ENCODE measurements at regions not wholly inside any gene's neighbourhood (a gene's known extent, or its start where the extent isn't known, plus 50 kb on each side); places are given as distances from the start of the nearest gene placed in this dataset.

DNA sequence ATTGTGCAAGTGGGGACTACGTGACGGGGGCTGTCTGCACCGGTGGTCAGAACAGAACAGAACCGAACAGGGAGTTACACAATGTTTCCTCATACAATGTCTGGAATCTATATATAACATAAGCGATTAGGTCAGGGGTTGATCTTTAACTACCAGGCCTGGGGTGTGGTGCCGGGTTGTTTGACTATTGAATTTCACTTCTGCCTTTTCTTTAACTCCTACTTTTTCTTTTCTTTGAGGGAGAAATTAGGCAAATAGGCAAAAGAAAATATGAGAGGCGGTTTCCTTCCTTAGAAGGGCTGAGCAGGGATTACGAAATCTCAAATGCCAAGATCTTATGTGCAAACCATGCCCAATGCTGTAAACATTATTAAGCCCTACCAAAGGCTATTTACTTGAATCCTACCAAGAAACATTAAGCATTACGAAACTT lies 140.3 kb downstream of the SLC38A6 start:
- no peak for DNase-seq
- no peak for ATAC-seq (ENCODE audit: poor library complexity)
- intact Hi-C loops (cut with DNase I): no loop called here

GRCh38 chr14:61120576-61120975 lies 139.5 kb downstream of the SLC38A6 start:
- ATAC-seq (ENCODE audit: poor library complexity) (no peak), DNase-seq (no peak)
- intact Hi-C loops (cut with DNase I): no loop called here

- DNase-seq (no peak), ATAC-seq (ENCODE audit: poor library complexity) (no peak)
- intact Hi-C loops (cut with DNase I): no loop called here
These were observed 138.0 kb downstream of the SLC38A6 start for GRCh38 chr14:61119006-61119405.

DNA sequence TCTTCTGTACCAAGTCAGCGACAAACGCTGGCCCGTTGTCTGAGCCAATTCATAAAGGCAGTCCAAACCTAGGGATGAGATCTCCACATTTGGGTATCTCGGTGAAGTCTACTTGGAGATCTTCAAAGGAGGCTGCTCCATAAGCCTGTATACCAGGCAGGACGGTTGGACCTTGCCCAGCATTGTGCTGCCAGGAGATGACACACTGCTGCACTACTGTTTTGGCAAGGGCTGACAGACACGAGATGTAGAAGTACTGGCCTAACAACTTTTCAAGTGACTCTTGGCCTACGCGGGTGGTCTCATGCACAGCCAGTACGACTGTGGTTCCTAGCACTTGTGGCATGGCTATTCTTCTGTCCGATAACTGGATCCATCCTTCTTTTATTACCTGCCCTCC lies 135.3 kb downstream of the SLC38A6 start:
- intact Hi-C loops (cut with DNase I): no loop called here
- ATAC-seq (ENCODE audit: poor library complexity) (no peak), DNase-seq (no peak)

DNA sequence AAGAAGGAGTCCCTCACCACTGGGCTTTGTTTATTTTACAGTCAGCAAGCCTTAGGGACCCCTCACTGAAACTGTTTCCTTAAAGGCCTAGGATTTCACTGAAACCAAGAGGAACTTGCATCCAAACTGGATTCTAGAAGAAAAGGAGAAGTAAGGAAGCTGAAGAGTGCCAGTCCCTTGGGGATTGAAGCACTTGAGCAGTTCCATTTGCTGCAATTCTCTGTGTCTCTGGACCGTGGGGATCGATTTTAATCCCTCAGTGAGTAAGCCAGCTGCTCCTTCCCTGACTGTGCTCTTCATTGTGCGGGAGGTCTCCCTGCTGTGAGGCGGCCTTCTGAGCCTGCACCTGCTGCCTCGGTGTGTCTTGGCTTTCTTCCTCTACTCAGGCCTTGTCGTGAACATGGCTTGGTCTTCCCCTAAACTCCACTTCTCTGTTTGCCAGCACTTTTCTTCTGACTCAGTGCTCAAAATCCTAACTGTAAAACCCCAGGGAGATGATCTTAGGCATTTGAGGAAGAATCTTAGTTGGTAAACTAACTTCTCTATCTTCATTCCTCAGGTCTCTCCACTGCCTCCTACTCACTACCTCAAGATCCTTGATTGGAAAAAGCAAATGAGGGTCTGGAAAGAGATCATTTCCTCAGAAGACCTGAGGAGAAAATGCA lies 132.6 kb downstream of the SLC38A6 start:
- intact Hi-C loops (cut with DNase I): no loop called here
- DNase-seq (no peak), ATAC-seq (ENCODE audit: poor library complexity) (no peak)

DNA sequence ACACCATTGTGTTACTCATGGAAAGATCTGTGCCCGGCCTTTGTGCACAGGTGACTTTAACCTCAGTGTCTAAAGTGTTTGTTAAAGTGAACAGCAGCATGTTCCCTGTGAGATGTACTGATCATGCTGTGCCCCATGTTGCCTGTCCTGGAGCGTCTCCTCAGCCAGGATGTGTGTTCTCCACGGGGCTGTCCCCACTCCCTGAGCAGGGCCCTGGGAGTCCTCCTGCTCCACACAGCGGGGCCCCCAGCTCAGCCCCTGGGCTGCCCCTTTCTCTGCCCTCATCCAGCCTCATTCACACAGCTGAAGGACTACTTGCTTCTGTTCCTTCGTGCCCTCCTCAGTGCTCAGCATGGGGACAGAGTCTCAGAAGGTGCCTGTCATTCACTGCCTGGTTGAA lies 131.5 kb downstream of the SLC38A6 start:
- no peak for DNase-seq
- ATAC-seq (ENCODE audit: poor library complexity): no peak
- intact Hi-C loops (cut with DNase I): no loop called here

DNA sequence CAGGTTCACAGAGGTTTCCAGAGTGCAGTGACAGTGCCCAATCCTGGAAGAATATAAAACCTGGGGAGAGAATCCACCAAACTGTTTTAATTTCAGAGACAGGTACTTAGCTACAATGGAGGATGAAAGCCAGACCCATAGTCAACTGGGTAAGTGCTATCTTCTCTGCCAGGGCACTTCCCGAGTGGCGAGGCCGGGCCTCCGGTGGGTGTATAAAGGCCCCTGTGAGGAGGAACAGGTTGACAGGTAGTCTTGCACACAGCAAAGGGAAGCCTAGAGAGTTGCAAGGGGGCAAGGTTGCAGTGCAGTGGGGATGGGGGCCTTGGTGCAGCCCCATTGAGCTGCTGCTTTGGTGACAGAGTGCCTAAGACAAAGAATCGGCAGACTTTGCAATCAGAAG lies 130.7 kb downstream of the SLC38A6 start:
- ATAC-seq (ENCODE audit: poor library complexity) (no peak), DNase-seq (no peak)
- intact Hi-C loops (cut with DNase I): no loop called here

GRCh38 chr14:61111209-61111665 lies 130.2 kb downstream of the SLC38A6 start:
- no peak for DNase-seq
- intact Hi-C loops (cut with DNase I): no loop called here
- ATAC-seq (ENCODE audit: poor library complexity): no peak

DNA sequence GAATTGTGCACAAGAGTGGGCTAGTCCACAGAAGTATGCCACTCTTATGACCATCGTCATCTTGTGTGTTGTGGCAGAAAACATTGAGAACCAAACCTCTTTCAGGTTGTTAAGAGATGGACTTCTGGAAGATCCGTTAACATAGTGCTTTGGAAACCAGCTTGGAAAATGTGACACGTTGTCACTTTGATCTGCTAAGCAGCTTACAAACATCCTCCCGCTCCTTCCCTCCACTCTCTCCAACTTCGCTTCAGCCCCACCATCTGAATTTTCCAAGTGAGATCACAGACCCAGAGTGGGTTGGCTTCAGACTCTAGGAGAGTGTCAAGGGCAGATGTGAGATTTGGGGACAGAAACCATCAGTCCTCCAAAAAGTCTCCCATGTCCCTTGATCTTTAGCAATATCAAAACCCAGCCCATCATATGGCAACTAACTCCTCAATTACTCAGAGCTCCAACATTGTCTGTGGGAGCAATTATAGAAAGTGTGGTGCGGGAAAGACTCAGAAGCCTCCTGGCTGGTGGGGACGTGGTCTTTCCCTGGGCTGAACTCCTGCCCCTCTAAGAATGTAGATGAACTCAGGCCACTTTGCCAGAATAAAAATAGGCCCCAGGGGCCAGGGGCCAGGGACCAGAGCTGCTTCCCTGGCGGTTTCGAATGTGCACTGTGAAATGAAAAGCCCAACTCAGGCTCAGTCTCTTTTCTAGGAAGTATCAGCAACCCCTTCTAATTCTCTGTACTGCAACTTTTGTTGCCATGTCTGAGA lies 129.5 kb downstream of the SLC38A6 start:
- intact Hi-C loops (cut with DNase I): no loop called here
- ATAC-seq (ENCODE audit: poor library complexity): no peak

DNA sequence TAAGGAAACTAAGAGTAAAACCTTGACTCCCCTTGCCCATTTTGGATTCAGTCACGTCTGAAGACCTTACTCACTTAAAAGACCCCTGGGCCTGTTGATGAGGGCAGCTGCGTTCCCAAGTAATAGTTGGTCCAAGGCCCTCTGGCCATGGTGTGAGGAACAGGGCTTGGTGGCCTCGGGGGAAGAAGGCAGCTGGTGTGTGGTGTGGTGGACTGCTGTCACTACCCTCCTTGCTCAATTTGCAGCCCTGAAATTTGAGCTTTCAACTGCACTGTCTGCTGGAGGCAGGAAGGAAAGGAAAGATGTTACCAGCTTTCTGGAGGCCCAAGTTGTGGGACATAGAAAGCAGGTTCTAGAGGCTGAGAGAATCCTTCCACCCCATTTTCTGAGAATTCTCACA lies 128.2 kb downstream of the SLC38A6 start:
- intact Hi-C loops (cut with DNase I): no loop called here
- DNase-seq (no peak), ATAC-seq (ENCODE audit: poor library complexity) (no peak)

More for the DNA sequence above, 129.5 kb downstream of the SLC38A6 start:
- no peak for DNase-seq

GRCh38 chr14:61108496-61109141 lies 127.6 kb downstream of the SLC38A6 start:
- ATAC-seq (ENCODE audit: poor library complexity) (no peak), DNase-seq (no peak)
- intact Hi-C loops (cut with DNase I): no loop called here

DNA sequence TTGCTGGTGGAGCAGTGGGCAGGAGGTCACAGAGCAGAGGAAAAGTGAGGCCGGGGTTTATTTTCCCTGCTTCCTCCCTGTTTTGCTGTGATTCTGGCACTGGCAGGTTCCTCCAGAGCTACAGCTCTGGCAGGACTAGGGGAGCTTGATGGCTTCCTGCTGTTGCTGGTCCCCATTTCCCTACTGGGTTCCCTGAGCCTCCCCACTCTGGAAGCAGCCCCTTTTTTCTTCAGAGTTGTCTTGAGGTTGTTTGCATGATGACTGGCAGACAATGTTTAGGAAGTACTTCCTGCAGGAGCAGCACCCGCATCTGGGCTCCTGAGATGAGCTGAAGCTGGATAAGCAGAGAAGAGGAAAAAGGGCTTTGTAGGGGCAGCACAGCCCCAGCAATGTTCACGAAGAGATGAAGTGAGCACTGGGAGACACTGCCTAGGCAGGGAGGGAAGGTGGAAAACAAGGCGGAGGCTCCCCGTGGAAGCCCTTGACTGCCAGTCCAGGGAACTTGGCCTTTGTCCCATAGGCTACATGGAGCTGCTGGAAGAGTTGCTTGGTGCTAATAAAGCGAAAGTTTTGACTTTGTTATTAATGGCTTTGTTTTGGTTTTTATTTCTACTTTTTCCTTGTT lies 126.9 kb downstream of the SLC38A6 start:
- no peak for DNase-seq
- ATAC-seq (ENCODE audit: poor library complexity): no peak
- intact Hi-C loops (cut with DNase I): no loop called here

DNA sequence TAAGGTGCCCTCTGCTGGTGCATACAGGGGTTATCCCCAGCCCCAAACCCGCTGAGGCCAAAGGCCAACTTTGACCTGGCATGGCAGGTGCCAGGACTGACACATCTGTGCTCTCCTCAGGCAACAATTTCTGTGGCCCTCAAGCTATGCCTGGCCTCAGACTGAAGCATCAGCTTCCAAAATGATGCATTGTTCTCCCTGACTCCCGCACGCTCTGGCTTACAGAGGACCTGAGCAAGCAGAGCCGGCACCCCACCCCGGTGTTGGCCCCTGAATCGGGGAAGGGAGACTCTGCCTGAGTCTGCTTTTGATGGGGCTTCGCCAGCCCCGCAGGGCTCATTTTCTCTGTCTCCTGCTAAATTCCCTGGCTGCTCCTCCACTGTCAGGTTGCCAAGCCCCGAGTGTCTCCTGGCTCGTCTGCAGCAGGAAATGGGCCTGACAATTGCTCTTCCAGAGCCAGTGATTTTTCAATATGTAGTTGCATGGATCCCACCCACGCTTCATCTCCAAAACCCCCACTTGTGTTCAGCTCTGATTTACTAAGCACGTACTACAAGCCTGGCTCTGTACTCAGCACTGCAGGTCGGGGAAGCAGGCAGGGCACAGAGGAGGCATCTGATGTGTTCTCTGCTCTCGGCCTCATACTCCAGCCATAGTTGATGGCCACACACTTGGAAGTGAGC lies 126.1 kb downstream of the SLC38A6 start:
- intact Hi-C loops (cut with DNase I): no loop called here
- DNase-seq (peak; percentile 69), ATAC-seq (ENCODE audit: poor library complexity) (no peak)

DNA sequence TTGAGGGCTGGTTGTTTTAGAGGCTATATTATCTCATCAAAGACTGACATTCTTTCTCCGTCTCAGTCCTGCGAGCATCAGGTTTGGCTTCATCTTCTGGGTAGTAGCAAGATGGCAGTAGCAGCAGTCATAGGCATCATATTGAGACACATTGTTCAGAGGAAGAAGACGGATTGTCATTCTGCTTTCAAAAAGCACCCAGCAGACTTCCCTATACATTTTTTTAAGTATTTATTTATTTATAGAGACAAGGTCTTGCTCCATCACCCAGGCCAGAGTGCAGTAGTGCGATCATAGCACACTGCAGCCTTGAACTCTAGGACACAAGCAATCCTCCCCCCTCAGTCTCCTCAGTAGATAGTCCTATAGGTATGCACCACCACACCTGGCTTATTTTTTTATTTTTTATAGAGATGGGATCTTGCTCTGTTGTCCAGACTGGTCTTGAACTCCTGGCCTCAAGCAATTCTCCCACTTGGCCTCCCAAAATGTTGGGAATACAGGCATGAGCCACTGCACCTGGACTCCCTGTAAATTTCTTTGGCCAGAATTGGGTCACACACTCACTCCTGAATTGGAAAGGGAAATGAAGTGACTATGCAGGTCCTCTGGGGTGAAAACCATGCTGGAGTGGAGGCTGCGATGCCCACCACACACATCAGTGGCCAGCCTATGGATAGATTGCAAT lies 125.4 kb downstream of the SLC38A6 start:
- no peak for DNase-seq
- intact Hi-C loops (cut with DNase I): no loop called here

DNA sequence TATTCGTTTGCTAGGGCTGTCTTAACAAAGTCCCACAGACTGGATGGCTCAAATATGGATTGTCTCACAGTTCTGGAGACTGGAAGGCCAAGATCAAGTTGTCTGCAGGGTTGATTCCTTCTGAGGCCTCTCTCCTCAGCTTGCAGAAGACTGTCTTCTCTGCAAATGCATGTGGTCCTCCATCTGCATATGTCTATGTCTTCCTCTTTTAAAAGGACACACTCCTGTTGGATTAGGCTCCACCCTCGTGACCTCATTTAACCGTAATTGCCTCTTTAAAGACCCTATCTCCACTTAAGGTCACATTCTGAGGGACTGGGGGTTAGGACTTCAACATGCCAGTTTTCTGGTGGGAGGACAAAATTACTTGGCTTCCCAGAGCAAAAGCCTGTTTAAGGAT lies 123.3 kb downstream of the SLC38A6 start:
- intact Hi-C loops (cut with DNase I): no loop called here
- ATAC-seq (ENCODE audit: poor library complexity): no peak

More for the DNA sequence above, 125.4 kb downstream of the SLC38A6 start:
- no peak for ATAC-seq (ENCODE audit: poor library complexity)

GRCh38 chr14:61103541-61104339 lies 122.7 kb downstream of the SLC38A6 start:
- intact Hi-C loops (cut with DNase I): no loop called here
- ATAC-seq (ENCODE audit: poor library complexity) (peak; percentile 80), DNase-seq (peak; percentile 49)

More for the DNA sequence above, 123.3 kb downstream of the SLC38A6 start:
- no peak for DNase-seq
